Testis (tissue), 2 donors: ENCODE measurements at regions not wholly inside any gene's neighbourhood (a gene's known extent, or its start where the extent isn't known, plus 50 kb on each side); places are given as distances from the start of the nearest gene placed in this dataset.

ENCODE experiments used
- DNase-seq: peaks from one replicate; pipeline ENCODE4 v3.0.0-alpha.2; 2019
- H3K27ac ChIP-seq, 2 donors: fragments of 200-600 bp; sonication (generic); one replicate each; pipeline ENCODE4 v1.5.1; 2019
- H3K27me3 ChIP-seq: fragments of 200-600 bp; sonication (generic); one replicate; pipeline ENCODE4 v1.5.1; 2019
- H3K36me3 ChIP-seq: fragments of 200-600 bp; sonication (generic); one replicate; pipeline ENCODE4 v1.5.1; 2017; ENCODE audit warnings: low read depth; ENCODE audit errors: missing control alignments
- H3K4me1 ChIP-seq: fragments of 200-600 bp; sonication (generic); one replicate; pipeline ENCODE4 v1.5.1; 2019
- H3K4me3 ChIP-seq, 2 donors: fragments of 200-600 bp; sonication (generic); one replicate each; pipeline ENCODE4 v1.5.1; 2017 to 2019
- H3K9me3 ChIP-seq: fragments of 200-600 bp; sonication (generic); one replicate; pipeline ENCODE4 v1.5.1; 2017
- POLR2A ChIP-seq: fragments of 450-650 bp; IDR thresholded peaks from one replicate; pipeline ENCODE4 v1.6.1; 2017; ENCODE audit warnings: antibody characterized with exemption, mild to moderate bottlenecking, moderate library complexity
- WGBS, 2 donors: methylation state at CpG; one replicate each; pipeline ENCODE4 v1.1.5; 2018; 5-methylcytosine and 5-hydroxymethylcytosine counted together
- intact Hi-C: fragments of 100-400 bp; cut with DNase I; formaldehyde crosslinking; loops from one replicate; pipeline ENCODE4 v1.15.1; 2023; ENCODE audit warnings: low total_unique reads
- TF ChIP-seq, protein P1 (sequence below), 3 experiments: fragments of 450-650 bp in 2 of 3; fragments of 200-600 bp in 1 of 3; sonication (generic) in 1 of 3; IDR thresholded peaks; one replicate each; pipeline ENCODE4 v1.5.1; 2016 to 2019; ENCODE audit warnings: antibody characterized with exemption in 3 of 3, mild to moderate bottlenecking in 2 of 3, moderate library complexity in 1 of 3

DNA sequence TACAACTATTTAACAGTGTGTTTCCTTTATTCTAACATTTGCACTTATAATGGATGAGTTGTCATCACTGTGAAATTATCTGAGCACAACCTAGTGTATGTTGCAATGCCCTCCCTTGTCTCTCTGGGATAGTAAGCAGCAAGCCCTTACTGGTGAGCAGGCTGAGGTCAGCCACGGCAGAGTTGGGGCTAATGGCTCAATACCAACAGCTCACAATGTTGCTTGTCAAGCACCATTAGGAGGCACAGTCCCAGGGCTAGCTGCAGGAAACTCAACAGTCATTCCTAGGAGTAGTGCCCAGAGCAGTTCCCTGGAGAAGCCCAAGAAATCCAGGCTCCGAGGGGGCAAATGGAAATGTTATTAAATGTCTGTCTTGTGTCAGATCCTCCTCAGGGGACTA is 858.4 kb downstream of the GRID1 start:
- TF ChIP-seq, protein P1, sequence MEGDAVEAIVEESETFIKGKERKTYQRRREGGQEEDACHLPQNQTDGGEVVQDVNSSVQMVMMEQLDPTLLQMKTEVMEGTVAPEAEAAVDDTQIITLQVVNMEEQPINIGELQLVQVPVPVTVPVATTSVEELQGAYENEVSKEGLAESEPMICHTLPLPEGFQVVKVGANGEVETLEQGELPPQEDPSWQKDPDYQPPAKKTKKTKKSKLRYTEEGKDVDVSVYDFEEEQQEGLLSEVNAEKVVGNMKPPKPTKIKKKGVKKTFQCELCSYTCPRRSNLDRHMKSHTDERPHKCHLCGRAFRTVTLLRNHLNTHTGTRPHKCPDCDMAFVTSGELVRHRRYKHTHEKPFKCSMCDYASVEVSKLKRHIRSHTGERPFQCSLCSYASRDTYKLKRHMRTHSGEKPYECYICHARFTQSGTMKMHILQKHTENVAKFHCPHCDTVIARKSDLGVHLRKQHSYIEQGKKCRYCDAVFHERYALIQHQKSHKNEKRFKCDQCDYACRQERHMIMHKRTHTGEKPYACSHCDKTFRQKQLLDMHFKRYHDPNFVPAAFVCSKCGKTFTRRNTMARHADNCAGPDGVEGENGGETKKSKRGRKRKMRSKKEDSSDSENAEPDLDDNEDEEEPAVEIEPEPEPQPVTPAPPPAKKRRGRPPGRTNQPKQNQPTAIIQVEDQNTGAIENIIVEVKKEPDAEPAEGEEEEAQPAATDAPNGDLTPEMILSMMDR (IDR thresholded peaks at IDR 0.05): no peak
- TF ChIP-seq POLR2A: no peak
- Histone ChIP-seq H3K4me3 (no peak overlapping the region), H3K9me3 (no peaks in the 10 kb centered on the region), H3K36me3 (no peaks in the 10 kb centered on the region), H3K27ac (no peak overlapping the region), H3K4me1 (no peaks in the 10 kb centered on the region), H3K27me3 (no peaks in the 10 kb centered on the region)
- intact Hi-C loops: no loop called here
- 72 to 73% methylated on average over 2 of the region's 2 CpGs for WGBS, 2 donors
- no peak for DNase-seq

DNA sequence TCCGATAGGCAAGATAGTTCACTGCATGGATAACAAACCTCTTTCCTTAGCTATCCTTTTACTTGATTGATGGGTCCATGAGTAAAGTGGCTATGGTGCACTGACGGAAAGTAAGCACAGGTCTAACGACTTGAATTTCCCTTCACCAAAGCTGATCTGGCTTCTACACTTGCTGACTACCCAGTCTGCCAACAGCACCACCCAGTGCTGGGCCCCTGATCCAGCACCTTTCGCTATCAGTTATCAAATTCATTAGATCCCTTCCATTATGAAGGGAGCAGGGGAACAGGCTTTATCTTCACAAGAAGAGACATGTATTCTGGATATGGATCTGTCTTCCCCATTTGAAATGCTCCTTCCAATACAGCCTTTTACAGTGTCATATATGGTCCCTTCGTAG is 855.9 kb downstream of the GRID1 start:
- Histone ChIP-seq H3K36me3 (no peaks in the 10 kb centered on the region), H3K9me3 (no peaks in the 10 kb centered on the region), H3K4me1 (no peaks in the 10 kb centered on the region), H3K27me3 (no peaks in the 10 kb centered on the region), H3K27ac (no peak overlapping the region), H3K4me3 (no peak overlapping the region)
- peak; percentile 16 for DNase-seq
- TF ChIP-seq, protein P1 (IDR thresholded peaks at IDR 0.05): peak in 2 of 3 experiments; percentile 6 to 20
- TF ChIP-seq POLR2A: no peak
- WGBS, 2 donors: 85 to 88% methylated on average over 5 of the region's 5 CpGs
- intact Hi-C loops: no loop called here

DNA sequence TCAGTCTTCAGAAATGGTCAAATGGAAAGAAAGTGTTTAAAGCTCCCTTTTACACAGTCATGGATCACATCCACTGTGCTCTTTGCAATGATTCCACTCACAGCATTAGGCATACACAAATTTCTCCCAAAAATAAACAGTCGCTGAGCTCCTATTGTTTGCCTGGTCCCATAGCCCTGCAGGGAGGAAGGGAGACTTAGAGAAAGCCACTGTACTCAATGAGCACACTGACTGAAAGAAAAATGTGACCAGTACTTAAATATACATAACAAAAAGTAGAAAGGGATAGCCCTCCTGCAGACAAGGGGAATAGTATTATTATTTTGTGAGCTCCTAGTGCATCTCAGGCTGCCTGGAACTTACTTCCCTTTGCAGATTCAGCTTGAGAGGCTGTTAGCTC is 853.2 kb downstream of the GRID1 start:
- no peak for DNase-seq
- H3K36me3 ChIP-seq: no peaks in the 10 kb centered on the region
- no peaks in the 10 kb centered on the region for H3K4me1 ChIP-seq
- no peak overlapping the region for H3K27ac ChIP-seq
- no peak overlapping the region for H3K4me3 ChIP-seq
- H3K27me3 ChIP-seq: no peaks in the 10 kb centered on the region
- H3K9me3 ChIP-seq: no peaks in the 10 kb centered on the region
- intact Hi-C loops: no loop called here
- TF ChIP-seq, protein P1 (IDR thresholded peaks at IDR 0.05): no peak
- no peak for TF ChIP-seq POLR2A
- 82 to 85% methylated on average over 1 of the region's 1 CpG for WGBS, 2 donors

DNA sequence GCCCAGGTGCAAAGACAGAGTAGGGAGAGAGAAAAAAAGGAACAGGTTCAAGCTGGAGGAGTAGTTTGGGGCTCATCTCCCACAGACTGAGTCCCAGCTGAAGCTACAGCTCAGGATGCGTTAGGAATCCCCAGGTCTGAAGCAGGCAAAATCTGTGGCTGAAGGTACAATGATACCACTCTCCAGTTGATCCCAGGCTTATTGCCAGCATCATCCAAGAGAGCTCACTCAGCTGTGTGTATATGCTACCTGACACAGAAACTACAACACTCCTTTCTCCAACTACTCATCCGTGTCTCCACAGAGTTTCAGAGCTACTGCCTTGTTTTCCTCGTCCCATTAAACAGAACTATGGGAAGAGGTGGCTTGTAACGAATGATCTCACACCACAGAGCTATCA is 851.3 kb downstream of the GRID1 start:
- Histone ChIP-seq H3K9me3 (no peaks in the 10 kb centered on the region), H3K27ac (no peak overlapping the region), H3K4me1 (no peaks in the 10 kb centered on the region), H3K36me3 (no peaks in the 10 kb centered on the region), H3K4me3 (no peak overlapping the region), H3K27me3 (no peaks in the 10 kb centered on the region)
- TF ChIP-seq POLR2A: no peak
- TF ChIP-seq, protein P1 (IDR thresholded peaks at IDR 0.05): no peak
- intact Hi-C loops: no loop called here
- WGBS, 2 donors: 85 to 87% methylated on average over 4 of the region's 4 CpGs
- no peak for DNase-seq

DNA sequence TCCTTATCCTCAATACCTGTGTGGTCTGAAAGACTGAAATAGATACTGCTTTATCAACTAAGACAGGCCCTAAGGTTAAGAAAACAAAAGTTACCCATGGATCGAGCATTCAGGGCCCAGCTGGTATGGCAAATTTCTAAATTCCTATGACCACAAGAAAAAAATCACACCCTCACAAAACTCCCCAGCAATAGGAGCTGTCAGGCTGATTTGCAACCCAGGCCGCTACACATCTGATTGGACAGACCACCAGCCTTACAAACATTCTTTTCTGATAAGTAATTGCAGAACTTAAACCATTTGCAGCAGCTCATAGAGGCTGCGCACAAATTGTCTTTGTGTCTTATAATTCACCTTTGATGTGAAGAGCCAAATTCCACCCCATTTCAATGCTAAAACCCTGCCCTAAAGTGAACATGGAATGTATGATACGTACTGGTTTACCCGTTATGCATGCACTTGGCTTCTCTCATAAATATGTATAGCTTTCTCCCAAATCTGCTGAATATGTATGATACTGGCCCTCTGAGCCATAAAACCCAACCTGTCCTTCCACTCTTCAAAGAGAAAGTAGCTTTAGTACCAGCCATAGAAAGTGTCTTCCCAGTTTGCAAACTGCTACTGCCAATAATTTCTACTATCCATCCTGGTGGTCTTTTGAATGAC is 842.5 kb downstream of the GRID1 start:
- Histone ChIP-seq H3K27ac (no peak overlapping the region), H3K9me3 (no peaks in the 10 kb centered on the region), H3K4me3 (no peak overlapping the region), H3K36me3 (no peaks in the 10 kb centered on the region), H3K27me3 (no peaks in the 10 kb centered on the region), H3K4me1 (no peaks in the 10 kb centered on the region)
- TF ChIP-seq, protein P1 (IDR thresholded peaks at IDR 0.05): no peak
- no peak for TF ChIP-seq POLR2A
- intact Hi-C loops: no loop called here
- 80 to 85% methylated on average over 5 of the region's 5 CpGs for WGBS, 2 donors
- no peak for DNase-seq
